GM03348 (cell line): ENCODE measurements at regions not wholly inside any gene's neighbourhood (a gene's known extent, or its start where the extent isn't known, plus 50 kb on each side); places are given as distances from the start of the nearest gene placed in this dataset.
A peak's percentile ranks its signal among the peaks of the same experiment; 100 is the strongest.
"Not testable (repeated sequence)": the region's sequence is repeated elsewhere in the genome, so short reads cannot be mapped to it uniquely, and the experiment has no call there.

Experiments
- DNase-seq: peaks from one replicate; pipeline ENCODE4 v3.0.0; 2012; ENCODE audit warnings: low spot score

DNA sequence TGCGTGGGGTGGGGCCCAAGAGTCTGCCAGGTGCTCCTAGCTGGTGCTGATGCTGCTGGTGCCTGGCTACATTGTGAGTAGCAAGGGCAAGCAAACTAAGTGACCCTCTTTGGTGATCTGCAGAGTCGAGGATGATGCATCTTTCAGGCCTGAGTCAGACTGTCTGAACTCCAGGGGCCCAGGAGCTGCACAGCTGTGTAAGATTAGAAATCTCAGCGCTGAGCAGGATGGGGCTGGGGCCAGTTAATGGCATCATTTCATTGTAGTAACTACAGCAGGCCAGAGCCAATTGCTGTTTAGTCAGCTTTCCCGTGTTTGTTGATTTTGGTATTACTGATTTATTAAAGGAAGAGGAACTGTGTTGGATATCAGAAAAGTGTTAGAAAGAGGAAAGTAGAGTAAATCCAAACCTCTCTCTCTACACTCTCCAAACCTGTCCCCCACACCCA lies 365.2 kb downstream of the PAX1 start:
- peak; percentile 55 for DNase-seq

DNA sequence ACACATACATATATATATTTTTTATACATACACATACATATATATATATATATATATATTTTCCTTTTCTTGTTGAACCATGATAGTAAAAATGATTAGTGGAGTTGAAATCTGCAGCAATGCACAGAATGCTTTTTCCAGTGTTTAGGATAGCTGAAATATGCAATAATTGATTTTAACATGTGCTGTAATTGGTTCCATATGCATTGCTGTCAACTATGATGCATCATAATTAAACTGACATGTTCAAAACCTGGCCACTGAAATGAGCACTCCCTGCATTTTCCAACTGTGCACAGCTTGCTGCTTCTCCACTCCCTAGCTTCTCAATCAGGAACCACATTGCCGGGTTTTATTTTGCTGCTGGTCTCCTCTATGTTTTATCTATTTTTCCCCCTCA lies 358.3 kb downstream of the PAX1 start:
- DNase-seq = no peak

DNA sequence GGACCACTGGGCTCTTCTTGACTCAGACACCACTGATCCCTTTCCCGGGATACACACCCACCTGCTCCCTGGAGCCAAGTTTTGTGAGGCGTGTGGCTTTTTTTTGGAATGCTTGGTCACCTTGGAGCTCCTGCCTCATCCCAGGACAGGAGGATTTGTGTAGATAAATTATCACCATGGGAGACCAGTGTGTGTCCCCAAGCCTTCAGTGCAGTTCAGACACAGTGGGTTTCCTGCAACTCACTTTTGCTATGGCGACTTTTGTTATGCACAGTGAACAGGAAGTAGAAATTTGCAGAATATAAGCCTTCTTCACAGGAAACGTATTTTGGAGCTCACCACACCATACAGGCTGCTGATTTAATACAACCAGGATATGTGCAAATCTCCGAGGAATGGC lies 357.4 kb downstream of the PAX1 start:
- DNase-seq = no peak

DNA sequence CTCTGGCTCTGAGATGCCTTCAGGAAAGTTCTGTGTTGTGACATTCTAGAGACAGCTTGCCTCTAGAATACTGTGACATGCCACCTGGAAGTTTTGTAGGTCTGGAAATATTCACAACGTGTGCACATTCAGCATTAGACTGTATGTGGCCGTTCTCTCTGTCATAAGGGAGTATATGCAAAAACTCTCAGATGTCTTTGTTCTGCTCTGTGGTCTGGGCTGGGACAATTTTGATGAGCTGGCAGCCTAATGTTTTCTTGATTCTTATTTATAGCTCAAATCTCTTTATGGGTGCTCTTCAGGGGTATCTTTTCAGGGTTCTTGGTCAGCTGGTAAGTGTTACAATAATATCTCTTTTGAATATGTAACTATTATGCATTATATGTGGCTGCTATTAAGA lies 355.1 kb downstream of the PAX1 start:
- no peak for DNase-seq

DNA sequence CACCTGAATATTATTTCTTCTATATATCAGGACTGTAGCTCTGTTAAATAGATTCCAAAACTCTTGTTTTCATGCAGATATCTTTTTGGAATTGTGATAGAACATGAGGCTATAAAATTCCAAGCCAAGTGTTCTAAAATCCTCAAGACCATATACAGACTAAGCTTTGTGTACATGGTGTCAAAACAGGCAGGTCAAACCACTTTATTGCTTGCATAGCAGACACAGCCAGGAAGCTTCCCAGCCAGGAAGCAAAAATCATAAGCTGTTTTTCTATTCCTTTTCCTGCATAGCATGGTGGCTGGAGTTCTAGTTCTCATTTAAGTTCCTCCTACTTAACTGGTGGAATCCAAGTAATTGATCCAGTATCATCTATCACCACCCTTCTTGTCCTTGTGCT lies 353.3 kb downstream of the PAX1 start:
- DNase-seq = no peak

DNA sequence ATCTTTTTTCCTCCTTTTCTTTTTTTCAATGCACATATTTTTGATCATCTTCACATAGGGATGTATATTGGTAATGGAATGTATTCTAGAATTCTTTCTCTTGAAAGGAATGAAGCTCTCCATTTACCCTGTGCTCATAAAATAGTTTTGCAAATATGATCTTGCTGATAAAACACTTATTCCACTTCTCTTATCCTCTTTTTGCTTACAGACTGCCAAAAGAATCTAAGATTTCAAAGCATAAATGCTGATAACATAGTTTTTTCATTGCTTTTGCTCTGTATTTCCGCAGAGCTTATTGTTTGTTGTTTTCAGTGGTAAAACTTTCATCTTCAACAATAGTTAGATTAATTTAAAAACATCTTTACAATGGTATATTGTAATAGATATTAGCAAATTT lies 350.5 kb downstream of the PAX1 start:
- DNase-seq = no peak

DNA sequence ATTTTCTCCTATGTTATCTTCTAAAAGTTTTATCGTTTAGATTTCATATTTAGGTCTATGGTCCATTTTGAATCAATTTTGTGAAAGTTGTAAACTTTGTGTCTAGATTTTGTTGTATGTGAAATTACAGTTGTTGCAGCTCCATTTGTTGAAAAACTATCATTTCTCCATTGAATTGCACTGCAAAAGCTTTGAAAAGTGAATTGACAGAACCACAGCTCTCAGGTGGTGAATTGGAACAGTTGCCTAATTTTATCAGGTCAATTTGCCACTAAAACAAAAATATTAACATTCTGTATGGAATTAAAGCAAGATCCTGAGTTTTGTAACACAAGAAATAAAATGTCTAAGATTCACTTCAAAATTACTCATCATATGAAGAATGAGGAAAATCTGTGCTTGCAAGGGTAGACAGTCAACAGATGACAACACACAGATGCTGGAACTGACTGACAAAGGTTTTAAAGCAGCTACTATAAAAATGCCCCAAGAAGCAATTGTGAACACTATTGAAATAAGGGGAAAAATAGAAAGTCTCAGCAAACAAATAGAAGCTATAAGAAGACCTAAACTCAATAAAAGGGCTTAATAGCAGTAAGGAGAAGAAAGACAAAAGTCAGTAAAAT lies 346.7 kb downstream of the PAX1 start:
- DNase-seq = no peak

DNA sequence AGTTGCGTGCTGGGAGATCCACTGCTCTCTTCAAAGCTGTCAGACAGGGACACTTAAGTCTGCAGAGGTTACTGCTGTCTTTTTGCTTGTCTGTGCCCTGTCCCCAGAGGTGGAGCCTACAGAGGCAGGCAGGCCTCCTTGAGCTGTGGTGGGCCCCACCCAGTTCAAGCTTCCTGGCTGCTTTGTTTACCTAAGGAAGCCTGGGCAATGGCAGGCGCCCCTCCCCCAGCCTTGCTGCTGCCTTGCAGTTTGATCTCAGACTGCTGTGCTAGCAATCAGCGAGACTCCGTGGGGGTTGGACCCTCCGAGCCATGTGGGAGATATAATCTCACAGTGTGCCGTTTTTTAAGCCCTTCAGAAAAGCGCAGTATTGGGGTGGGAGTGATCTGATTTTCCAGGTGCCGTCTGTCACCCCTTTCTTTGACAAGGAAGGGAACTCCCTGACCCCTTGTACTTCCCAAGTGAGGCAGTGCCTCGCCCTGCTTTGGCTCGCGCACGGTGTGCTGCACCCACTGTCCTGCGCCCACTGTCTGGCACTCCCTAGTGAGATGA lies 340.6 kb downstream of the PAX1 start:
- DNase-seq = not testable (repeated sequence)

DNA sequence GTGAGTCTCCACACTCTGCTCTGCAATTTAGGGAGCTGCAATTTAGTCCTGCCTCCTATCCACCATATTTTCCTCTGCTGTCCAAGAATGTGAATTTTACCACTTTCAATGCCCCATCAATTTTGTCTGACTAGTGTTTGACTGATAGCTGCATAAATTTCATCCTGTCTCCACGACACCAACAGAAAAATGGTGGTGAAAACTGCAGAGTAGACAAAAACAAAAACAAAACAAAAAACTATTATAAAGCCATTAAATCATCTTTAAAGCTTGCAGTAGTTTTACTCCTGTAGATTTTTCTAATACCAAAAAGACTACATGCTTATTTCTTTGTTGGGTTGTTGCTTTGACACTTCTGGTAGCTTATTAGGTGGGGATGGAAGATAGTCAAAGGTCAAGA lies 322.0 kb downstream of the PAX1 start:
- DNase-seq = no peak

DNA sequence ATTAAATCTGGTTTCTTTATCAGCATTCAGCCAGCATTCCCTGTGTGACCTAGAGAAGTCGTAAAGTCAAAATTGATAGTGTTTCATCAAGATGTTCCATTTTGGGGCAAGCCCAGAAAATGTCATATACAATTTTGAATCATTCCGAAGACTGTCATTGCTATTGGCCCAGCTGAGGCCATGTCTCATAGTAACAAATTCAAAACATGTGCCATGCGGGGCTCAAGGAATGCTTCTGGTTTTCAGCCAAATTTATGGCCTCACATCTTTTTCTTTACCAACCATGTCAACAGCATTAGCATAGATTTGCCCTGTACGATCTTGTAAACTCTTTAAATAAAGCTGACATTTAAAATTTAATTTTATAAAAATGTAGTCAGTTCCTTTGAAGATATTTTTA lies 314.7 kb downstream of the PAX1 start:
- DNase-seq = no peak

DNA sequence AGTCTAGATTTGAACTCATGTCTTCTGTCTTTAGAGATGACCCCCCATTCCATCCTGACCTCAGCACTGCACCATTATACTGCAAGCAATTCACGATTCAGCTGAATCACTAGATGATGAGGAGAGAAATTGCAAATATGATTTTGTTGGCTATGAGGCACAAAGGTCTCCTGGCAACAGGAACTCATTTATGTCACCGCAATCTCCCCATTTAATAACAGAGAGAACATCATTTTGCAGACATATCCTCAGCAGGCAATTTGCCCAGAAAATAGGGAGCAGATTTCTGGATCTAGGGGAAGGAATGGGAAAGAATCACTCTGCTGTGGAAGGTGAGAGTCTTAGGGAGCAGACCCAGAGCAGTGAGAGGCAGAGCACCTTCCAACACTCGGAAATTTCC lies 303.0 kb downstream of the PAX1 start:
- no peak for DNase-seq

DNA sequence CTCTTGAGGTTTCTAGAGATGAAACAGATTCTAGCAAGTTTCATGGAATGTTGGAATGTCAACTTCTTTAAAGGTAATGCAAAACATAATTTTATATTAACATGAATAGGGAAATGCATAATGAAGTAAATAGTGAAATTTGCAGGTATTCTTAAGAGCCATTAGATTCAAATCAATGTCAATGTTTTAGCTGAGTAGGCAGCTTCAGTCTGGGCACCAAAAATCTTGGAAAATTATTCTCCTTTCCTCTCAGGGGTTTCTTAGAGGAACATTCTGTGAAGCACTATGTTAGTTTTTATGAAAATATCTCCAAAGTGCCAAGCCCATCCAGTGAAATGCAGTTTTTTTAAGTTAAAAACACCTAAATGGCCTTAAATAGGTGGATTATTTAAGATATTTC lies 300.8 kb downstream of the PAX1 start:
- no peak for DNase-seq

DNA sequence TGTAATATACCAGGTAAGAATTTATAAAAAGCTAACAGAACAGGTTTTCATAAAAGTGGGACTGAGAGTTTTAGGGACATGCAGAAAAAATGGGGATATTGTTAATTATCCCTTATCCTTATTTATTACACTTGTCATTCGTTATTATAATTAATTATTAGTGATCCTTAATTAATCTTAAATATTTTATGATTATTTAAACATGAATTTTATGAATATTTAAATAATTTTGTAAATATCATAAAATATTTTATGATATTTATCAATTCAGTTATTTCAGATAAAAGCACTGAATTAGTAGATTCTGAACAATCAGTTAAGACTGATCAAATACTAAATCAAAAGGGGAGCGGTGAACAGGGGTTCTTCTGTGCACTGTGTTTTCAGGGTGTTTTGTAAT lies 300.1 kb downstream of the PAX1 start:
- no peak for DNase-seq

DNA sequence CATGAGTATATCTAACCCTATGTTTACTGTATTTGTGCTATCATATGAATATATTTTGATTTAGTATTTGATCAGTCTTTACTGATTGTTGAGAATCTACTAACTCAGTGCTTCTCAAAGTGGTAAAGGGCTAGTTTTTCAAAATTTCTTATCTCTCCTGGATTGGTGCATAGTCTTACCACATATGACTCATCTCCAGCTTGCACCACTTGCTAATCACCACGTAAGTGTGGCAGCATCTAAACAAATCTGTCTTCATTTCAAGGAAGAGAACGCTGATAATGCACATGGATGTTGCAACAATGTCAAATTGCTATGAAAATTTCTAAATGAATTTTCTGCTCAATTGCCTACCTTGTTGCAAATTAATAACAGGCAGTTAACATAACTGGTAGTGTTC lies 299.5 kb downstream of the PAX1 start:
- DNase-seq = no peak

DNA sequence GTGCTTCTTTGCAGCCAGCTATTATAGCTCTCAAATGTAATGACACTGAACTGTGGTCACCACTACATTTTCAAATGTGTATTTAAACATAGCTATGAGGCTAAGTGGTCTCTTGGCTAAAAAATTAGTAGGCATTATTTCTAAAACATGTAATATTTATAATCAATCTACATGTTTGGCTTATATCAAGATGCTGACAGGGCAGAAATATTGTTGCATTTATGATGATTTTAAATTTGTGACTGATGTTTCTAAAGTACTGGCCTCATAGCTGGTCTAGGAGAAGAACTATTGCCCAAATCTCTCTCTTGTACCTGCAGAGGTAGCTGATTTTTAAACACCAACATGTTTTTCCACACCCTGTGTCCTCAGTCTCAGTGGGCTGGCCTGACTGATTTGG lies 298.2 kb downstream of the PAX1 start:
- no peak for DNase-seq

DNA sequence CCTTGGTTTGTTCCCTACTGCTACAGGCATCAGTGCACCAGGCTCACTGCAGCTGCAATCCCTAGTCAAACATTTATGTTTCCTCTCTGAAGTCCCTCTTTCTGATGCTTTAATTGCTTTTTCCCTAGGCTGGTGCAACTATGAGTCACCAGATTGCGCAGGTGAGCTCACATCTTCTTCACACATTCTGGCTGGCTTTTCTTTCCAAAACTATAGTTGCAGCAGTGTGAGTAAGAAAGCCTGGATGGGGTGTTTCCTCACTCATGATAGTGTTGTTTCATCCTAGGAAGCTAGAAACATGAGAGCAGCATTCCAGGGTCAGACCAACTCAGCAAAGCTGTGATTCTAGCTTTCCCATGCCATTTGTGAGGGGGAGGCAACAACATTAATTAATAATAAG lies 296.4 kb downstream of the PAX1 start:
- DNase-seq = peak; percentile 33

DNA sequence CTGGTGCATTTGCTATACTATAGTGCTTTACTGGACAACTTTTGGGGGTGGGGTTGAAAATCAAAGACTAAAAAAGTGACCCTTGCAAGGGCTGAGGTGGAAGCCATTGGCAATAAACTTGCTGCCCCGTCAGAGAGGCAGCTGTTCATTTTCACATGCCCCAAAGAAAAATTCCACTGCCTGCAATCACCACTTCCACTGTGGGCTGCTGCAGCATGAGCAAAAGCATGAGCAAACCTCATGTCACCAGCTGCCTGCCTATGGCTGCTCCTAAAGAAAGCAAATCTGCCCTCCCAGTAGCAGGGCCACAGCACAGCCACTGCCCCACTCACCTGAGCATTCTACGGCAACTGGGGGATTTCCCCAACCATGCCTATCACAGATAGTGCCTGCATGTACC lies 290.0 kb downstream of the PAX1 start:
- DNase-seq = no peak

DNA sequence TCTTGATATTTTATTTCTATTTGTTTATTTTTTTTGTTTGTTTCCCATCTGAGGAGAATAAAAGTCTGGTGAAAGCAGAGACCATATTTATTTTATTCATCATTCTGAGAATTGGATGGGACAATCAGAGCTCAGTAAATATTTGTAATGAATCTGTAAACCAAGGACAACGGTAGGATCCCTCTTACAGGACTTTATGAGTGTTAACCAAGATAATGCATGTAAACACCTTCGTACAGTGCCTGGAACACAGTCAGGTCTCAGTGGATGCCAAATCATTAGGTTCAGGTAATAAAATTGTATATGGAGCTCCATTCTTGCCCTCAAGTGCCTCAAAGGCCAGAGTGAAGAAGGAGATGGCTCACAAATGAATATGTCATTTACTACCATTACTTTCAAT lies 288.7 kb downstream of the PAX1 start:
- DNase-seq = no peak

DNA sequence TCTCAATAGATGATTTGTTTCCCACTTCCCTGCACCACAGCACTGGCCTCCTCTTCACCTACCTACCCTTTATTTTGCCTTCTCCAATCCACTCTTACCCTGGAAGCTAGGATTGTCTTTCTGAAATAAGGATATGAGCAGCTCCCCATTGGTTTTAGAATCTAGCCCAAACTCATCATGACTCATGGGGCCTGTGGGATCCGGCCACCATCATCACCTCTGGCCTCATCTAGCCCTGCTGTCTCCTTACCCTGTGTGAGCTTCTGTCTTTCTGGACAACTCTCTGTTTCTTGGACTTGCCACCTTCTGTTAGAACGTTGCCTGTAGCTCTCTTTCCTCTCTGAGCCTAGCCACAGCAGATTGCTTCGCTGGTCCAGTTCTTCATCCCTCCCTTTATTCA lies 277.1 kb downstream of the PAX1 start:
- peak; percentile 33 for DNase-seq

DNA sequence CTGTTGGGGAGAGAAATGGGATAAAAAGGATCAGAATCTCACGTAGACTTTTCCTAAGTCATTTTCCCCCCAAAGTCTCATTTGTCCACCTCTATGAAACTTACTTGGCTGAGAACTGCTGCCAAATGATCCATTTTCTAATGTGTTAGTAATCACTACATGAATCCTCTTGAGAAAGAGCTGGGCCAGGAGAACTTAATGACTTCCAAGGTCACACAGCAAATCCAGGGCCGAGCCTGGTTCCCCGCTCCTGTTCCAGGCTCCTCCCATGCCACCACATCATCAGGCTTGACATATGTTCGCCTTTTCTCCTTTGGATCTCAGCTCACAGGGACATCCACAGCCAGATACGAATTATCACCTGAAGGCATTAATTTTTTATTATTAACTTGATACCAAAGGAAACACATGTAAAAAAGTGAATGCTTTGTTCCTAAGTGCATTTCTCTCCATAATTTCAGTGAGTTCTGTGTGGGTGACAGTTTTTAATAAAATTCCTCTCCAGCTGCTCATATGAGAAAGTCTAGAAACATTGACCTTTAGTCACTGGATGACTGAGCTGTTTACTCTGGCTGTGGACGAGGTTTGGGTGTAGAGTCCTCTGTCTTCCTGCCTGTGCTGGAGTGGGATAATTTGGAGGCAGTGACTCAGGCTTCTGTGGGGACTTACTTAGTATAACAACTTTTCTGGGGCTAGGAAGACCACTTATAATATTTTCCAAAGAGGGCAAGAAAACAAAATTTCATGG lies 276.3 kb downstream of the PAX1 start:
- DNase-seq = peak; percentile 78

DNA sequence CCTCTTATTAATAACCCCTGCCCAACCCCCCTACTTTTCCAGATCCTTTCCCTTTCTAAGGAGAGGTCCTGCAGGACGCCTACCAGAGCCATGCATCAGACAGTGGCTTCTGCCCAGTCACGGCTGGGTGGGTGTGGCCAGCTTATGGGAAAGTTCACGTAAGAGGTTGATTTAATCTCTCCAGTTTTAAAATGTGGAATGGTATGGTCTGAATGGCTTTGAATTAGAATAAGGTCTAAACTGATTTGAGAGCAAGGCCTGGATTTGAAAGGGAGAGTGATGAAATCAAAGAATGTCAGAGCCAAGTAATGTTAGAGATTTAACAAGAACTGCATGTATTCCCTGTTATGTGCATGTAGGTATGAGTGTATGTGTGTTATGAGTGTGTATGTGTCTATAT lies 275.7 kb downstream of the PAX1 start:
- DNase-seq = peak; percentile 28

DNA sequence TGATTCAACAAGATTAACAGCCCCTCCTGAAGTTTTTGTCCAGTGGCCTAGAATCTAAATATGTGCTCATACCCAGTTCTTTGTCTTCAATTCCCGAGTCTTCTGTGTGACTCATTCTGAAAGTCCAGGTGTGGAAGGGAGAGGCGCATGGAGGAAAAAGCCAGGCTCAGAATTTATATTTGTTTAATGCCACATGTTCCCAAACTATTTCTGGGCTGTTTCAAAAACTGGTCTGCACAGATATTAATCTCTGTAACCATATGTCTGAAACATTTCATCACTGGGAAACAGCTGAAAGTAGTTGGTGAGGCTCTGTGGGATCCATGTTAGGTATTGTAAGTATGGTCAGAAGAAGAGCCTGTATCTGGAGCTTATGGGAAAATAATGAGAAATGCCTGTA lies 266.0 kb downstream of the PAX1 start:
- no peak for DNase-seq

DNA sequence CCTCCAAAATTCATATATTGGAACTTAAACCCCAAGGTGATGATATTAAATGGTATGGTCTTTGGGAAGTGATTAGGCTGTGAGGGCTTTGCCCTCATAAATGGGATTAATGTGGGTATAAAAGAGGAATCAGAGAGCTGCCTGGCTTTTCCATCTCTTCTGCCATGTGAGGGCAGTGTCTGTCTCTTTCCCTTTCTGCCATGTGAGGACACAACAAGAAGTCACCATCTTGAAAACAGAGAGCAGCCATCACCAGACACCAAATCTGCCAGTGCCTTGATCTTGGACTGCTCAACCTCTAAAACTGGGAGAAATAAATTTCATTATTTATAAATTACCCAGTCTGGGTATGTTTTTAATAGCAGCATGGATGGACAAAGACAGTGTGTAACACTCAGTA lies 263.0 kb downstream of the PAX1 start:
- no peak for DNase-seq

DNA sequence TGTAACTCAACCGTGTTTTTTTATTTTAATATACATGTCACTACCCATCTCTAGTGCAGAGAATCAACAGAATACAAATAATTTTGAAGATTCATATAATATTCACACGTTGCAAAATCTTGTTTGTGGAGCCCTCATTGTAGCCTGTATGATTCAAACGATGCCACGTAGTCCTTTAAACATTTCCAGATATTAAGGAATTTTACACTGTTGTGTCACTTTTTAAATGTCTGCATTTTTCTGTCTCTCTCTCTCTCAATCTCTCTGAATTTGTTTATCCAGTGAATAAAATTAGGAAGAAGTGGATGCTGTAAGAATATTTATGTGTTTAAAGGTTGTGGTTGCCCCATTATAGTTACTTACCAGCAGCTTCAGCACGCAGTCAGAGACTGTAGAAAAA lies 262.0 kb downstream of the PAX1 start:
- DNase-seq = peak; percentile 33
